ENCODE measurements at regions not wholly inside any gene's neighbourhood (a gene's known extent, or its start where the extent isn't known, plus 50 kb on each side); places are given as distances from the start of the nearest gene placed in this dataset.
"Not testable (repeated sequence)": the region's sequence is repeated elsewhere in the genome, so short reads cannot be mapped to it uniquely, and the experiment has no call there.

DNA sequence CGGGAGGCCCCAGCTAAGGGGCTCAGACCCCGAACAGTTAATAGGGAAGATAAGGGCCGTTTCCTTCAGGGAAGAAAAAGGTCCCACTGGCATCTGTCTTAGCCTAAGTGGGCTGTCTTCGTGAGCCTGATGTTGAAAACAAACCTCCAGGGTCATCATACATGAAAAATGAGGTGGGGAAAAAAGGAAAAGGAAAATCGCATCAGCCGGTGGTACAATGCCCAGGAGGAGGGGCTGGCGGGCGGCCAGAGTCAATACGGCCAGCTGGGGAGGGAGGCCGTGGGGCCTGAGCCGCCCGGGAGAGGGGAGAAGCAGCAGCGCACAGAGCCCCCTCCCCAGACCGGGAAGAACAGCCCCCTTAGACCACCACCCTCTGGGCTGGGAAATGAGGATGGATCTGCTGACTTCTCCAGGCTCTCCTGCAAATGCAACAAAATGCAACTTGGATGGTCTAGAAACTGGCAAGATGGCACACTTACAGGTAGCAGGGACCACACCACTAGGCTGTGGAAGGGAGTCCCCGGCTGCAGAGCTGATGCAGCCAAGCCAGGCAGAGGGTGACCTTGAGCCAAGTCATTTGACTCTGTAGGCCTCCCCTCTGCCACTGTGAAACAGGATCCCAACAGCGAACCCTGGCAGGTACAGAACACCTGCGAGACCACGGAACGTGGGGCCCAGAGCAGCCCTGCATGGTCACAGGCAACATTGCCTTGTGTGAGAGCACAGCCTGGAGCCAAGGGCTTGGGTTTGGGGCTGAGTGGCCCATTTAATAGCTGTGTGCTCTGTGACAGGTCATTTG, 448.5 kb downstream of the SOX9 start:
- intact Hi-C loops (cut with micrococcal nuclease) = no loop called here
- Mint-ChIP-seq H3K4me1 (ENCODE audit: insufficient read depth, unreplicated experiment) (peaks cover 47% of the 10 kb centered on the region), H3K4me3 (ENCODE audit: unreplicated experiment) (no peak overlapping the region), H3K27ac (ENCODE audit: low read depth, unreplicated experiment) (no peak overlapping the region), H3K27me3 (ENCODE audit: insufficient read depth, unreplicated experiment) (no peaks in the 10 kb centered on the region), H3K9me3 (ENCODE audit: unreplicated experiment) (no peaks in the 10 kb centered on the region), H3K36me3 (ENCODE audit: insufficient read depth, unreplicated experiment) (peaks cover 40% of the 10 kb centered on the region)
- POLR2A ChIA-PET = interaction anchor here (0.7 to 1.1 kb wide), 2 partner anchors 11 to 23 kb away, joined by 4 read pairs; no protein-coding TSS in a partner anchor
- BruUV-seq (replicated peaks) = no TSS peak
- no peak for DNase-seq (ENCODE audit: unreplicated experiment)
- CTCF ChIA-PET = interaction anchor here (2.0 kb wide), 1 partner anchor 9 kb away, joined by 11 read pairs; no protein-coding TSS in a partner anchor
- TF ChIP-seq, protein P1, sequence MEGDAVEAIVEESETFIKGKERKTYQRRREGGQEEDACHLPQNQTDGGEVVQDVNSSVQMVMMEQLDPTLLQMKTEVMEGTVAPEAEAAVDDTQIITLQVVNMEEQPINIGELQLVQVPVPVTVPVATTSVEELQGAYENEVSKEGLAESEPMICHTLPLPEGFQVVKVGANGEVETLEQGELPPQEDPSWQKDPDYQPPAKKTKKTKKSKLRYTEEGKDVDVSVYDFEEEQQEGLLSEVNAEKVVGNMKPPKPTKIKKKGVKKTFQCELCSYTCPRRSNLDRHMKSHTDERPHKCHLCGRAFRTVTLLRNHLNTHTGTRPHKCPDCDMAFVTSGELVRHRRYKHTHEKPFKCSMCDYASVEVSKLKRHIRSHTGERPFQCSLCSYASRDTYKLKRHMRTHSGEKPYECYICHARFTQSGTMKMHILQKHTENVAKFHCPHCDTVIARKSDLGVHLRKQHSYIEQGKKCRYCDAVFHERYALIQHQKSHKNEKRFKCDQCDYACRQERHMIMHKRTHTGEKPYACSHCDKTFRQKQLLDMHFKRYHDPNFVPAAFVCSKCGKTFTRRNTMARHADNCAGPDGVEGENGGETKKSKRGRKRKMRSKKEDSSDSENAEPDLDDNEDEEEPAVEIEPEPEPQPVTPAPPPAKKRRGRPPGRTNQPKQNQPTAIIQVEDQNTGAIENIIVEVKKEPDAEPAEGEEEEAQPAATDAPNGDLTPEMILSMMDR (IDR thresholded peaks at IDR 0.05; ENCODE audit: unreplicated experiment) = no peak

DNA sequence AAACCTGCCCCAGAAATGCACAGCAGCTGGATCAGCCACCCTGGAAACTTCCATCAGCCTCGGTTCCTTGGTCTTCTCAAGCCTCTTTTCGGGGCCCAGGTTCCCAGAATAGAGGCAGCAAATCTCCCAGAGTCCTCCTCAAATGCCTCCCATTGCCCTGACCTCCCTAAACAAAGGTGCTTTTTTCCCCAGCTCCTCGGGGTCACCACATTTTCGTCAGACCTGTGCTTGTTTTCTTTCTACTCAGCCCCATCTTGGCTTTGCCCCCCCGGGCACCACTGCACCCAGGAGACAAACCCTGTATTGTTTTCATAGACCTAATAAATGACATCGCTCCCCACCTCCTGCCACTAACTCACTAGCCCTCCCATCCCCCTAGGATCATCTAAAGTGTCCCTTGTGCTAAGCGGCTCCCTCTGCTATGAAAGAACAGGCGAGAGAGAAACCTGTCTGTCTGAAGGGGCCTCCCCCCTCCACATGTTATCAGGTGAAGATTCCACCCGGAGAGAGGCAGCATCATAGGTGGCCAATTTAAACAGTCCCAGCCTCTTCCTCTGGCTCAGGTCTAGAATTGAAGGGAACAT, 451.1 kb downstream of the SOX9 start:
- no peak for DNase-seq (ENCODE audit: unreplicated experiment)
- intact Hi-C loops (cut with micrococcal nuclease) = no loop called here
- CTCF ChIA-PET = interaction anchor here (0.6 to 1.0 kb wide), 2 partner anchors 12 to 436 kb away, joined by 3 to 4 read pairs; no protein-coding TSS in a partner anchor
- Mint-ChIP-seq H3K4me1 (ENCODE audit: insufficient read depth, unreplicated experiment) (peaks cover 39% of the 10 kb centered on the region), H3K27me3 (ENCODE audit: insufficient read depth, unreplicated experiment) (no peaks in the 10 kb centered on the region), H3K36me3 (ENCODE audit: insufficient read depth, unreplicated experiment) (peaks cover 55% of the 10 kb centered on the region), H3K27ac (ENCODE audit: low read depth, unreplicated experiment) (peak overlapping the region; percentile 30), H3K9me3 (ENCODE audit: unreplicated experiment) (no peaks in the 10 kb centered on the region), H3K4me3 (ENCODE audit: unreplicated experiment) (peak overlapping the region; percentile 15)
- BruUV-seq (replicated peaks) = no TSS peak
- POLR2A ChIA-PET = interaction anchor here (1.0 kb wide), 1 partner anchor 660 kb away, joined by 3 read pairs; a partner anchor contains a TSS
- TF ChIP-seq, protein P1 (IDR thresholded peaks at IDR 0.05; ENCODE audit: unreplicated experiment) = no peak

GRCh38 chr17:72572604-72573491, 452.0 kb downstream of the SOX9 start:
- CTCF ChIA-PET = interaction anchor here (1.0 kb wide), 1 partner anchor 13 kb away, joined by 4 read pairs; no protein-coding TSS in a partner anchor
- Mint-ChIP-seq H3K27me3 (ENCODE audit: insufficient read depth, unreplicated experiment) (no peaks in the 10 kb centered on the region), H3K4me1 (ENCODE audit: insufficient read depth, unreplicated experiment) (peaks cover 33% of the 10 kb centered on the region), H3K4me3 (ENCODE audit: unreplicated experiment) (no peak overlapping the region), H3K36me3 (ENCODE audit: insufficient read depth, unreplicated experiment) (peaks cover 58% of the 10 kb centered on the region), H3K9me3 (ENCODE audit: unreplicated experiment) (no peaks in the 10 kb centered on the region), H3K27ac (ENCODE audit: low read depth, unreplicated experiment) (peak overlapping the region; percentile 30)
- intact Hi-C loops (cut with micrococcal nuclease) = no loop called here
- TF ChIP-seq, protein P1 (IDR thresholded peaks at IDR 0.05; ENCODE audit: unreplicated experiment) = no peak
- no TSS peak for BruUV-seq (replicated peaks)
- DNase-seq (ENCODE audit: unreplicated experiment) = no peak
- POLR2A ChIA-PET = interaction anchor here (0.7 to 1.3 kb wide), 3 partner anchors 19 to 138 kb away, joined by 3 to 4 read pairs (median 3); no protein-coding TSS in a partner anchor

GRCh38 chr17:72573492-72573801, 452.6 kb downstream of the SOX9 start:
- H3K27me3 Mint-ChIP-seq (ENCODE audit: insufficient read depth, unreplicated experiment); CTCF ChIA-PET; BruUV-seq (replicated peaks); intact Hi-C loops (cut with micrococcal nuclease); H3K27ac Mint-ChIP-seq (ENCODE audit: low read depth, unreplicated experiment); DNase-seq (ENCODE audit: unreplicated experiment); H3K4me3 Mint-ChIP-seq (ENCODE audit: unreplicated experiment); H3K9me3 Mint-ChIP-seq (ENCODE audit: unreplicated experiment): not testable (repeated sequence)
- Mint-ChIP-seq H3K36me3 (ENCODE audit: insufficient read depth, unreplicated experiment) (peaks cover 61% of the 10 kb centered on the region), H3K4me1 (ENCODE audit: insufficient read depth, unreplicated experiment) (peaks cover 39% of the 10 kb centered on the region)
- POLR2A ChIA-PET = interaction anchor here (0.7 to 1.3 kb wide), 2 partner anchors 46 to 138 kb away, joined by 3 to 4 read pairs; no protein-coding TSS in a partner anchor
